HCT116 (cell line): ENCODE measurements at regions not wholly inside any gene's neighbourhood (a gene's known extent, or its start where the extent isn't known, plus 50 kb on each side); places are given as distances from the start of the nearest gene placed in this dataset.

Experiments
- CEBPB ChIP-seq: IDR thresholded peaks from 2 replicates; pipeline ENCODE4 v1.6.1; 2012; ENCODE audit warnings: low read depth
- ELF1 ChIP-seq: IDR thresholded peaks from 2 replicates; pipeline ENCODE4 v1.6.1; 2012; ENCODE audit warnings: low read depth, borderline replicate concordance
- EZH2 ChIP-seq: fragments of 200-600 bp; sonication (generic); IDR thresholded peaks from 2 replicates; pipeline ENCODE4 v1.6.1; 2017; ENCODE audit warnings: antibody characterized with exemption, mixed run types
- POLR2A ChIP-seq: IDR thresholded peaks from 2 replicates; pipeline ENCODE4 v1.7.0; 2011; ENCODE audit warnings: borderline replicate concordance; ENCODE audit not compliant: insufficient read depth, insufficient read length; ENCODE audit errors: extremely low read depth
- POLR2AphosphoS5 ChIP-seq: IDR thresholded peaks from 2 replicates; pipeline ENCODE4 v1.6.1; 2011; ENCODE audit warnings: mild to moderate bottlenecking, low read depth, low read length, moderate library complexity
- SIN3A ChIP-seq: IDR thresholded peaks from 2 replicates; pipeline ENCODE4 v1.6.1; 2012; ENCODE audit warnings: low read depth
- SP1 ChIP-seq: IDR thresholded peaks from 2 replicates; pipeline ENCODE4 v1.6.1; 2012; ENCODE audit warnings: low read depth
- TCF7L2 ChIP-seq: IDR thresholded peaks from 2 replicates; pipeline ENCODE4 v1.7.0; 2011; ENCODE audit warnings: borderline replicate concordance, inconsistent platforms; ENCODE audit not compliant: insufficient read depth, insufficient read length; ENCODE audit errors: extremely low read depth
- TF ChIP-seq, protein P1 (sequence below), 3 experiments: fragments of 200-600 bp in 1 of 3; sonication (generic) in 1 of 3; IDR thresholded peaks in 2 of 3; conservative IDR thresholded peaks in 1 of 3; 2 replicates each; pipeline ENCODE4 v1.5.1; 2012 to 2017; ENCODE audit warnings: low read depth in 2 of 3, low read length in 2 of 3, antibody characterized with exemption in 1 of 3, borderline replicate concordance in 1 of 3, control low read depth in 1 of 3, mild to moderate bottlenecking in 1 of 3, mixed read lengths in 1 of 3, mixed run types in 1 of 3, moderate library complexity in 1 of 3; ENCODE audit not compliant: insufficient read depth in 1 of 3
- TF ChIP-seq, protein P2 (sequence below): IDR thresholded peaks from 2 replicates; pipeline ENCODE4 v1.6.1; 2012; ENCODE audit warnings: low read depth
- TF ChIP-seq, protein P3 (sequence below): IDR thresholded peaks from 2 replicates; pipeline ENCODE4 v1.6.1; 2012

DNA sequence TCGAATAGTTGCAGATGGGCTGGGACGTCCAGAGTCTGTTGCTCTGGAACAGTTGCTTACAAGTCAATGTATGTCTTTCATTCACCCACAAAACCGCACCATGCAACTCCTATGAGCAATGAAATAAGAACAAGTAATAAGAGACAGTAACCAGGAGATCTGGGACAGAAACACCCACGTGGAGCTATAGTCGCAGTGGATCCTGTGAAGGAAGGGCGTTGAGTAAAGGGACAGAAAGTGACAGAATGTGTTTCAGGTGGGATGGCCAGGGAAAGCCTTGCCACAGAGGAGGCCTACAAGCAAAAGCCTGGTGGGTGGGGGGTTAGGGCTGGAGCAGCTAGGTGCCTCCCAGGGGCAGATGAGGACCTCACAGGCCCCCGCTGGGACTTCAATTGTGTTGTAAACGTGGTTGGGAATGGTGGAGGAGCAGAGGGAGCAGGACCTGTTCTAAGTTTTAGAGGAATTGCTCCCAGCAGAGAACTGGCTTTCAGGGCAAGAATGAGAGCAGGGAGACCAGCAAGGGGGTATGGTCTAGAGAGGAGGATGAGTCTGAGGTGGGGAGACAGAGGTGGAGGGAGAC lies 86.7 kb upstream of the FZD10 start:
- TF ChIP-seq, protein P1, sequence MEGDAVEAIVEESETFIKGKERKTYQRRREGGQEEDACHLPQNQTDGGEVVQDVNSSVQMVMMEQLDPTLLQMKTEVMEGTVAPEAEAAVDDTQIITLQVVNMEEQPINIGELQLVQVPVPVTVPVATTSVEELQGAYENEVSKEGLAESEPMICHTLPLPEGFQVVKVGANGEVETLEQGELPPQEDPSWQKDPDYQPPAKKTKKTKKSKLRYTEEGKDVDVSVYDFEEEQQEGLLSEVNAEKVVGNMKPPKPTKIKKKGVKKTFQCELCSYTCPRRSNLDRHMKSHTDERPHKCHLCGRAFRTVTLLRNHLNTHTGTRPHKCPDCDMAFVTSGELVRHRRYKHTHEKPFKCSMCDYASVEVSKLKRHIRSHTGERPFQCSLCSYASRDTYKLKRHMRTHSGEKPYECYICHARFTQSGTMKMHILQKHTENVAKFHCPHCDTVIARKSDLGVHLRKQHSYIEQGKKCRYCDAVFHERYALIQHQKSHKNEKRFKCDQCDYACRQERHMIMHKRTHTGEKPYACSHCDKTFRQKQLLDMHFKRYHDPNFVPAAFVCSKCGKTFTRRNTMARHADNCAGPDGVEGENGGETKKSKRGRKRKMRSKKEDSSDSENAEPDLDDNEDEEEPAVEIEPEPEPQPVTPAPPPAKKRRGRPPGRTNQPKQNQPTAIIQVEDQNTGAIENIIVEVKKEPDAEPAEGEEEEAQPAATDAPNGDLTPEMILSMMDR (IDR thresholded peaks at IDR 0.05 in 2 of 3, conservative IDR thresholded peaks at IDR 0.05 in 1 of 3; ENCODE audit: borderline replicate concordance in 1 of 3, insufficient read depth in 1 of 3, low read depth in 2 of 3, low read length in 2 of 3) = no peak
- TF ChIP-seq POLR2A (no peak), POLR2AphosphoS5 (no peak), EZH2 (no peak), CEBPB (no peak), SP1 (no peak), TCF7L2 (no peak), SIN3A (no peak), ELF1 (no peak)
- TF ChIP-seq, protein P2, sequence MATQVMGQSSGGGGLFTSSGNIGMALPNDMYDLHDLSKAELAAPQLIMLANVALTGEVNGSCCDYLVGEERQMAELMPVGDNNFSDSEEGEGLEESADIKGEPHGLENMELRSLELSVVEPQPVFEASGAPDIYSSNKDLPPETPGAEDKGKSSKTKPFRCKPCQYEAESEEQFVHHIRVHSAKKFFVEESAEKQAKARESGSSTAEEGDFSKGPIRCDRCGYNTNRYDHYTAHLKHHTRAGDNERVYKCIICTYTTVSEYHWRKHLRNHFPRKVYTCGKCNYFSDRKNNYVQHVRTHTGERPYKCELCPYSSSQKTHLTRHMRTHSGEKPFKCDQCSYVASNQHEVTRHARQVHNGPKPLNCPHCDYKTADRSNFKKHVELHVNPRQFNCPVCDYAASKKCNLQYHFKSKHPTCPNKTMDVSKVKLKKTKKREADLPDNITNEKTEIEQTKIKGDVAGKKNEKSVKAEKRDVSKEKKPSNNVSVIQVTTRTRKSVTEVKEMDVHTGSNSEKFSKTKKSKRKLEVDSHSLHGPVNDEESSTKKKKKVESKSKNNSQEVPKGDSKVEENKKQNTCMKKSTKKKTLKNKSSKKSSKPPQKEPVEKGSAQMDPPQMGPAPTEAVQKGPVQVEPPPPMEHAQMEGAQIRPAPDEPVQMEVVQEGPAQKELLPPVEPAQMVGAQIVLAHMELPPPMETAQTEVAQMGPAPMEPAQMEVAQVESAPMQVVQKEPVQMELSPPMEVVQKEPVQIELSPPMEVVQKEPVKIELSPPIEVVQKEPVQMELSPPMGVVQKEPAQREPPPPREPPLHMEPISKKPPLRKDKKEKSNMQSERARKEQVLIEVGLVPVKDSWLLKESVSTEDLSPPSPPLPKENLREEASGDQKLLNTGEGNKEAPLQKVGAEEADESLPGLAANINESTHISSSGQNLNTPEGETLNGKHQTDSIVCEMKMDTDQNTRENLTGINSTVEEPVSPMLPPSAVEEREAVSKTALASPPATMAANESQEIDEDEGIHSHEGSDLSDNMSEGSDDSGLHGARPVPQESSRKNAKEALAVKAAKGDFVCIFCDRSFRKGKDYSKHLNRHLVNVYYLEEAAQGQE = no peak
- TF ChIP-seq, protein P3, sequence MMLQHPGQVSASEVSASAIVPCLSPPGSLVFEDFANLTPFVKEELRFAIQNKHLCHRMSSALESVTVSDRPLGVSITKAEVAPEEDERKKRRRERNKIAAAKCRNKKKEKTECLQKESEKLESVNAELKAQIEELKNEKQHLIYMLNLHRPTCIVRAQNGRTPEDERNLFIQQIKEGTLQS = no peak
